PFSK-1 (cell line): ENCODE measurements at regions not wholly inside any gene's neighbourhood (a gene's known extent, or its start where the extent isn't known, plus 50 kb on each side); places are given as distances from the start of the nearest gene placed in this dataset.

Experiments used
- FOXP2 ChIP-seq: optimal IDR thresholded peaks from 2 replicates; pipeline ENCODE3; 2011; ENCODE audit warnings: borderline replicate concordance, control low read depth, inconsistent platforms; ENCODE audit not compliant: insufficient read depth; ENCODE audit errors: extremely low read length, extremely low read depth
- POLR2AphosphoS5 ChIP-seq: IDR thresholded peaks from 2 replicates; pipeline ENCODE4 v1.6.1; 2012; ENCODE audit warnings: low read depth, mild to moderate bottlenecking, control low read depth, low read length, moderate library complexity
- REST ChIP-seq, 2 experiments: IDR thresholded peaks; 2 replicates each; pipeline versions ENCODE4 v1.6.1 to v1.8.0; 2011 to 2012; ENCODE audit warnings: low read depth in 2 of 2, low read length in 2 of 2, control low read depth in 1 of 2, inconsistent platforms in 1 of 2, mild to moderate bottlenecking in 1 of 2, moderate library complexity in 1 of 2; ENCODE audit not compliant: insufficient read depth in 1 of 2
- SIN3A ChIP-seq: IDR thresholded peaks from 2 replicates; pipeline ENCODE4 v1.6.1; 2012; ENCODE audit warnings: mild to moderate bottlenecking, low read length, moderate library complexity, borderline replicate concordance; ENCODE audit not compliant: insufficient read depth
- TAF1 ChIP-seq: IDR thresholded peaks from 2 replicates; pipeline ENCODE4 v1.6.1; 2012; ENCODE audit warnings: low read length, control low read depth, borderline replicate concordance; ENCODE audit not compliant: insufficient read depth

GRCh38 chr7:115850774-115851173, 179.8 kb downstream of the TFEC start:
- TF ChIP-seq POLR2AphosphoS5 (no peak), SIN3A (no peak), REST (IDR thresholded peaks at IDR 0.05; ENCODE audit: insufficient read depth in 1 of 2, low read depth in 2 of 2, low read length in 2 of 2) (no peak), TAF1 (no peak), FOXP2 (no peak)
